HL-60 (cell line): ENCODE measurements at regions not wholly inside any gene's neighbourhood (a gene's known extent, or its start where the extent isn't known, plus 50 kb on each side); places are given as distances from the start of the nearest gene placed in this dataset.

Source experiments
- DNase-seq, 2 experiments: peaks; one replicate each; pipeline ENCODE4 v3.0.0-alpha.2; 2010 to 2020; ENCODE audit warnings: low read depth in 1 of 2, low spot score in 1 of 2
- H3K27ac ChIP-seq: fragments of 250-450 bp; sonication (Bioruptor Pico); replicated peaks from 2 replicates; pipeline ENCODE4 v1.5.1; 2020; ENCODE audit warnings: mild to moderate bottlenecking, moderate library complexity
- H3K27me3 ChIP-seq: fragments of 250-450 bp; sonication (Bioruptor Pico); 2 replicates; pipeline ENCODE4 v1.5.1; 2021; ENCODE audit warnings: mild to moderate bottlenecking, moderate library complexity; ENCODE audit not compliant: insufficient read depth, poor library complexity, severe bottlenecking
- H3K4me3 ChIP-seq: replicated peaks from 2 replicates; pipeline ENCODE4 v1.5.1; 2011; ENCODE audit warnings: mild to moderate bottlenecking, control low read depth, low read length; ENCODE audit not compliant: insufficient read depth
- GABPA ChIP-seq: IDR thresholded peaks from 2 replicates; pipeline ENCODE4 v1.6.1; 2012; ENCODE audit warnings: low read depth
- POLR2AphosphoS5 ChIP-seq: IDR thresholded peaks from 2 replicates; pipeline ENCODE4 v1.6.1; 2012; ENCODE audit warnings: low read depth
- SPI1 ChIP-seq: IDR thresholded peaks from 2 replicates; pipeline ENCODE4 v1.6.1; 2012; ENCODE audit warnings: low read depth, mild to moderate bottlenecking, borderline replicate concordance
- TF ChIP-seq, protein P1 (sequence below): IDR thresholded peaks from 2 replicates; pipeline ENCODE4 v1.6.1; 2012; ENCODE audit warnings: low read depth; ENCODE audit not compliant: insufficient replicate concordance
- TF ChIP-seq, protein P2 (sequence below): IDR thresholded peaks from one replicate; pipeline ENCODE4 v1.5.1; 2011; ENCODE audit warnings: low read length, control low read depth, inconsistent platforms; ENCODE audit not compliant: insufficient read depth

DNA sequence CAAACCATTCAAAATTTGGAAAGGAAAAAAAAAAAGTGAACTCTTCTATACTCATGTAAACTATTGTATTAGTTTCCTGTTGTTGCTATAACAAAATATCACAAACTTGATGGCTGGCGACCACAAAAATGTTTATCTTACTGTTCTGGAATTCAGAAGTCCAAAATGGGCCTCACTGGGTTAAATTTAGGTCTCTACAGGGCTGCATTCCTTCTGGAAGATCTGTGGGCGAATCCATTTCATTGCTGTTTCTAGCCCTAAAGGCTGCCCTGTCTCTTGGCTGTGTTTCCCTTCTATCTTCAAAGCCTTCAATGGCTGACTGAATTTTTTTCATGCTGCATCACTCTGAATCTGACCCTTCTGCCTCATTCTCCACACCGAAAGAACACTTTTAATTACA, 105.1 kb upstream of the NAV3 start:
- TF ChIP-seq GABPA (no peak), SPI1 (no peak), POLR2AphosphoS5 (no peak)
- TF ChIP-seq, protein P1, sequence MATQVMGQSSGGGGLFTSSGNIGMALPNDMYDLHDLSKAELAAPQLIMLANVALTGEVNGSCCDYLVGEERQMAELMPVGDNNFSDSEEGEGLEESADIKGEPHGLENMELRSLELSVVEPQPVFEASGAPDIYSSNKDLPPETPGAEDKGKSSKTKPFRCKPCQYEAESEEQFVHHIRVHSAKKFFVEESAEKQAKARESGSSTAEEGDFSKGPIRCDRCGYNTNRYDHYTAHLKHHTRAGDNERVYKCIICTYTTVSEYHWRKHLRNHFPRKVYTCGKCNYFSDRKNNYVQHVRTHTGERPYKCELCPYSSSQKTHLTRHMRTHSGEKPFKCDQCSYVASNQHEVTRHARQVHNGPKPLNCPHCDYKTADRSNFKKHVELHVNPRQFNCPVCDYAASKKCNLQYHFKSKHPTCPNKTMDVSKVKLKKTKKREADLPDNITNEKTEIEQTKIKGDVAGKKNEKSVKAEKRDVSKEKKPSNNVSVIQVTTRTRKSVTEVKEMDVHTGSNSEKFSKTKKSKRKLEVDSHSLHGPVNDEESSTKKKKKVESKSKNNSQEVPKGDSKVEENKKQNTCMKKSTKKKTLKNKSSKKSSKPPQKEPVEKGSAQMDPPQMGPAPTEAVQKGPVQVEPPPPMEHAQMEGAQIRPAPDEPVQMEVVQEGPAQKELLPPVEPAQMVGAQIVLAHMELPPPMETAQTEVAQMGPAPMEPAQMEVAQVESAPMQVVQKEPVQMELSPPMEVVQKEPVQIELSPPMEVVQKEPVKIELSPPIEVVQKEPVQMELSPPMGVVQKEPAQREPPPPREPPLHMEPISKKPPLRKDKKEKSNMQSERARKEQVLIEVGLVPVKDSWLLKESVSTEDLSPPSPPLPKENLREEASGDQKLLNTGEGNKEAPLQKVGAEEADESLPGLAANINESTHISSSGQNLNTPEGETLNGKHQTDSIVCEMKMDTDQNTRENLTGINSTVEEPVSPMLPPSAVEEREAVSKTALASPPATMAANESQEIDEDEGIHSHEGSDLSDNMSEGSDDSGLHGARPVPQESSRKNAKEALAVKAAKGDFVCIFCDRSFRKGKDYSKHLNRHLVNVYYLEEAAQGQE: no peak
- TF ChIP-seq, protein P2, sequence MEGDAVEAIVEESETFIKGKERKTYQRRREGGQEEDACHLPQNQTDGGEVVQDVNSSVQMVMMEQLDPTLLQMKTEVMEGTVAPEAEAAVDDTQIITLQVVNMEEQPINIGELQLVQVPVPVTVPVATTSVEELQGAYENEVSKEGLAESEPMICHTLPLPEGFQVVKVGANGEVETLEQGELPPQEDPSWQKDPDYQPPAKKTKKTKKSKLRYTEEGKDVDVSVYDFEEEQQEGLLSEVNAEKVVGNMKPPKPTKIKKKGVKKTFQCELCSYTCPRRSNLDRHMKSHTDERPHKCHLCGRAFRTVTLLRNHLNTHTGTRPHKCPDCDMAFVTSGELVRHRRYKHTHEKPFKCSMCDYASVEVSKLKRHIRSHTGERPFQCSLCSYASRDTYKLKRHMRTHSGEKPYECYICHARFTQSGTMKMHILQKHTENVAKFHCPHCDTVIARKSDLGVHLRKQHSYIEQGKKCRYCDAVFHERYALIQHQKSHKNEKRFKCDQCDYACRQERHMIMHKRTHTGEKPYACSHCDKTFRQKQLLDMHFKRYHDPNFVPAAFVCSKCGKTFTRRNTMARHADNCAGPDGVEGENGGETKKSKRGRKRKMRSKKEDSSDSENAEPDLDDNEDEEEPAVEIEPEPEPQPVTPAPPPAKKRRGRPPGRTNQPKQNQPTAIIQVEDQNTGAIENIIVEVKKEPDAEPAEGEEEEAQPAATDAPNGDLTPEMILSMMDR: no peak
- H3K27ac ChIP-seq: no peak overlapping the region
- no peaks in the 10 kb centered on the region for H3K27me3 ChIP-seq
- no peak for DNase-seq
- no peak overlapping the region for H3K4me3 ChIP-seq

DNA sequence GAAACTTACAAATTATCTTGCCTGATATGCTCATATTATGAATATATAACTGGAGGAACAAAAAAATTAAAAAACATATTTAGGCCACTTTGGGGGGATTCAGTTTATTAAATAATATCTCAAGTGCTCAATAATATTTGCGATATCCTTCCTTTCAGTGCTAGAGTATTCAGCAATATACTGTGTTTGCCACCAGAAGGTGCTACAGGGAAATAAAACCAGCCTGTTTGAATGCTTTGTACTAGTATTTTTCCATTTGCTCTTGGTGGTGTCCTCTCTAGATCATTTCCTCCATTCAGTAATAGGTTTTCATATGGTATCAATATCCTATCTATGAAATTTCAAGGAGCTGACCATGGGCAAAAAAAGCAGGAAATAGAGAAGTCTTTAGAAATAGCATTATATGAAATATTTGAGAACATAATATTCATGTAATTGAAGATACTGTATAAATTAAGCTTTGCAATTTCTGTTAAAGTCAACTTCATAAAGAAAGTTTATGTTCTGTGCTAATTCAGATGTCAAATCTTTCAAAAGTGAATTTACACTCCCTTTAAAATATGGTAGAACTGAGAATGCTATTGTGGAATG, 106.2 kb upstream of the NAV3 start:
- Histone ChIP-seq H3K27me3 (no peaks in the 10 kb centered on the region), H3K4me3 (no peak overlapping the region), H3K27ac (no peak overlapping the region)
- no peak for DNase-seq
- TF ChIP-seq, protein P2: no peak
- TF ChIP-seq, protein P1: no peak
- no peak for TF ChIP-seq POLR2AphosphoS5
- no peak for TF ChIP-seq GABPA
- TF ChIP-seq SPI1: no peak

- Histone ChIP-seq H3K4me3 (no peak overlapping the region), H3K27ac (no peak overlapping the region), H3K27me3 (no peaks in the 10 kb centered on the region)
- DNase-seq: no peak
- TF ChIP-seq, protein P2: no peak
- no peak for TF ChIP-seq POLR2AphosphoS5
- TF ChIP-seq, protein P1: no peak
Measured at GRCh38 chr12:77723308-77723707, 107.4 kb upstream of the NAV3 start.
